GM18505 (cell line): ENCODE measurements at regions not wholly inside any gene's neighbourhood (a gene's known extent, or its start where the extent isn't known, plus 50 kb on each side); places are given as distances from the start of the nearest gene placed in this dataset.

ENCODE experiments used
- ATAC-seq: cut with Tn5 transposase; IDR thresholded peaks from one replicate; pipeline ENCODE4 v1.9.1; 2021; ENCODE audit not compliant: unreplicated experiment
- POLR2A ChIP-seq: IDR thresholded peaks from 4 replicates; pipeline ENCODE4 v1.6.1; 2011; ENCODE audit warnings: borderline replicate concordance; ENCODE audit not compliant: insufficient read depth, insufficient read length; ENCODE audit errors: extremely low read depth

DNA sequence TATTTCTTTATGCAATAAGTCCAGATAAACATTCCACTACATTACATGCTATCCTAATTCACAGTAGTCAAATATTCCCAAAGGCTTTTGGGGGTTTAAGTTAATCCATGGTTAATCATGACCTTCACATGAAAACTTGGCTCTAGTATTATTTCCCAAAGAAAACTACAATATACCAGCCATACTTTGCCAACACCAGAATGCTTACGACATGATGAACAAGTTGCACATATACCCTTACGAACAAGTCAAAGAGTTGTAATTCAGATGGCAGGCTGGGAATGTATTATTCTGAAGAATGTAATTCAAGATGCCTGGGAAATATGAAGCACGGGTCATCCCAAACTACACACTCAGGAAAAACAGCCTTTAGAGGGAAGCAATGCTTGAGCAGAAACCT lies 499.6 kb downstream of the PPARGC1A start:
- ATAC-seq = no peak
- no peak for TF ChIP-seq POLR2A

DNA sequence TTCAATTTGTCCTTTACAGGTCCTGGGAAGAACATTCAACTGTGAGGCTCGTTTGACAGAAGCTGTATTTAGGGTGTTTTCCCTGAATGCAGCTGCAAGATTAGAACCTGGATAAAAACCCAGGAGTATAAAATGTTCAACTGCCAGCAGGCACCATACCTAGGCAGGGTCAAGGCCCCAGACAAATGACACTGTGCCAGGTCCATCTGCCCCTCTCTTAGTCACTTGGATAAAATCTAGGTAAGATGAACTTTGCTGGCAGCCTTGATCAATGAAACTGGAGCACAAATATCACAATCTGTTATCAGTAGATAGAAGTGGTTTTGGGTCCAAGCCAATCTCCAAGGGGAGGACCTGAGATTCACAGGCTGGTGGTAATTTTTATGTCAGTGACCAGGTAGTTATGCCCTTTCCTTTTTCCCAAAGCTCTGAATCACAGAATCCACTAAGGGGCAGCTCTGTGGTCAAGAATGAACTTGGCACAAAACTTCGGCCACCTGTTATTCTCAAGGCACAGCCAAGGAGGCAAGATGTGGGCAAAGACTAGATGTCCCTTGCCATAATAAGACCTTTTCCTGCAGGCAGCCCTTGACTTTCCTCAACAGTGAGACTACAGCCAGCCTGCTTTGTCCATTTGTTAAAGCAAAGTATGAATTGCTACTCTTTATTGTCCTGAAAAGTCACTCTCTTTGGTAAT lies 501.0 kb downstream of the PPARGC1A start:
- no peak for ATAC-seq
- TF ChIP-seq POLR2A = no peak

DNA sequence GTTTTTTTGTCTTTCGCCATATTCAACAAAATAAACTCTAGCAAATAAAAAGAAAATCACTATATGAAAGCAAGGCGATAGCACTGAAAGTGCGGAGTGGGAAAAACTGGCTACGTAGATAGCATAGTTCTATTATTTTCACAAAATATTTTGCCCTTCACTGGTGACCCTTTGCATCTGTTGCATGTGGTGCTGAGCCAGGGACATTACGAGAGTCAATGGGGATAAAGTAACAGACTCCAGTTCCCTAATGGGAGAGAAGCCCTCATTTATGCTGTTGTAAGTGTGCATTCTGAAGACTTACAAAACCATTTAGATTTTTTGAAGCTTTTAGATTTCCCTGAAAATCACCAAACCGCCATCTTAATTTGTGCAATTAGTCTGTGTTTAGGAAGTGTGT lies 501.6 kb downstream of the PPARGC1A start:
- TF ChIP-seq POLR2A = no peak
- no peak for ATAC-seq

DNA sequence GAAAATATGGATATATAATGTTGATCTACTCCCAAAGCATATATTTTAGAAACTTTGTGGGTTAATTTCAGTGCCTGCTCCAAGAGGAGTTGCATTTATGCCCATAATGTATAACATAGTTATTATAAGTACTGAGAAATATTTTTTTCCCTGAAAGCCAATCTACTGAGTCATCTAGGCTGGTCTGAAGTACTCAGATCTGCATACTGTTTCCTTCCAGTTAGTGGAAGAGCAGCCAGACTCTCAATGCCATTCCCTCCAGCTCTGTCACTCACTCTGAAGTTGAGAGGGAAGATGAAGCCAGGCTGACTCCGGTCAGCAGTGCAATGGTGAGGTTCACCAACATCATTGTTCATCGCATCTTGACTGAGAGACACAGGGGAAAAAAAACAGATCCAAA lies 505.1 kb downstream of the PPARGC1A start:
- TF ChIP-seq POLR2A = no peak
- ATAC-seq = no peak

DNA sequence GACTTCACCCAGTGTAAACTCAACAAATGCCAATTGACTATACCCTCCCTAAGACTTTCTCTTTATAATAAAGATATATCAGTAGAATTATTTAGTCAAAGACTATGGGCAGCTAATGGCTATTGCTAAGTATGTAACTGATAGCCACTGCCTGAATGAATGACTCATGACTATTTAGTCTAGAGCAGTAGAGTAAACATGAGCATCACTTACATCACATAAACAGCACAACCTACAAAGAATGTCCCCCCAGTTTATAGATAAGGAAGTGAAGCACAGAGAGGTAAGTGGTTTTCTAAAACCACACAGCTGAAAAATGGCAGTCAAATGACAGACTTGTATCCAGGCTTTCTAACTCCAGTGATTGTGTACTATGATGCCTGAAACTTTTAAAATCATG lies 507.0 kb downstream of the PPARGC1A start:
- ATAC-seq = no peak
- TF ChIP-seq POLR2A = no peak

DNA sequence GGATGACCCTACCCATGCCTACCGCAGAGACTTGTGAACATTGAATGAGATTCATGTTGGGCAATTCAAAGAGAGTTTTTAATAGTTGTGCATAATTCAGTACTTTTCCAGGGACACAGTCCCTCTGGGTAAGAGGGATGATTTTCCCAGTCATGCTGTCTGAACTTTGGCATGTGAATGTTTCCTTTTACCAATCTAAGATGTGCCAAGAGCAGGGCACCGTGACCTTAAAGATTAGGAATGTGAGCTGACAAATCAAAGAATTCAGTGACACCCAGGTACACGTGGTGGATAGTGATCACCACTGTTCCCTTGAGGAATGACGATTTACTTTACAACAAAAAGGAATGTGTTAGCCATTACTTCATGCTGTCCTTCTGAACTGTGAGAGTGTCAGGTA lies 515.6 kb downstream of the PPARGC1A start:
- no peak for ATAC-seq
- no peak for TF ChIP-seq POLR2A

DNA sequence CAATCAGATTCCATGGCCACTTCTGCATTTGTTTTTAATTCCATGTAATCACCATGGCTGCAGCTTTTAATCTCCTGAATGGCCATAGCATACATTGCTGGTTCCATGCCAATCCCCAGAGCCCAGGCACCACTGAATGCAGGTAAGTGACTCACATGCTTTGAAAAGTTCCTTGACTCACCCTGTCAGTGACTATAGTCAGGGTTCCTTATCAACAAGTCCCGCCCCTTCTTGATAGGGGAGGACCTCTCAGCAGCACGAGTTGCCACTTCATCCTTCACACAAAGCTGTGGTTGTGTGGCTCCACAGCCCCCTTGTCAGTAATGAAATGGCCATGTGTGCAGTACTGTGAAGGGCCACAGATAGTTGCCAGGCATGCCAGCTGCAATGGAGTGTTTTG lies 516.6 kb downstream of the PPARGC1A start:
- TF ChIP-seq POLR2A = no peak
- ATAC-seq = no peak

DNA sequence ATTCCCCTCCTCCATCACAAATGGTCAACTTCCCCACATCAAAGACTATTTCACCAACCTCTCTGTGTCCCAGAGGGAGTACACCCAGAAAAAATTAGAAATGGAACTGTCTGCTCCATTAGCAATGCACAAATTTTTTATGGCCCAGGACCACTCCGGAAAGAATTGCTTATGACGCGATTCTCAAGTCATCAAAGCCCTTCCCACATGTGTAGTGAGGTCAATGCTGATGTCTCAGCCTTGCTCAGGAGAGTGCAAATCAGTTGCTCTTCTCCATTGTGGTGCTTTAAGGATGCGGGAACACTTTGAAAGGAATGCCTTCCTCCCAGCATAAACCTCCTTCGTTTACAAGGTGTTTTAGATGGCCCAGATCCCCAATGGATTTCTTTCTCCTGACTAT lies 518.3 kb downstream of the PPARGC1A start:
- no peak for TF ChIP-seq POLR2A
- ATAC-seq = no peak

DNA sequence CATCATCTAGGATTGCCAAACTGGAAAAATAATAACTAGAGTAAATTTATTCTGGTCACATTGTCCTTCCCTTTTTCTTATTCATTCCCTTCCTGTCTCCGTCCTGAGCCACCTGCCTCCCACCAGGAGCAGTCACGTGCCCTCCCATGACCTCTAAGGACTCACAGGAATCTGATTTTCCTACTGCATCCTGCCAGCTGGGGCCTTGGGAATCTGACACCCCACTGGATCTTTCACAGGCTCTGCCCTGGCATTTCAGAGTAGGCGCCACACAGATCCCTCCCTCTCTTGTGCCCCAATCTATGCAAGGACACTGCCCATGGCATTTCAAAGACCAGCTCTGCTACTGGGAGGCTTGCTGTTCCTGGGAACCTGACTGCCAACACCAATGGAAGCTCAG lies 520.5 kb downstream of the PPARGC1A start:
- no peak for ATAC-seq
- no peak for TF ChIP-seq POLR2A

DNA sequence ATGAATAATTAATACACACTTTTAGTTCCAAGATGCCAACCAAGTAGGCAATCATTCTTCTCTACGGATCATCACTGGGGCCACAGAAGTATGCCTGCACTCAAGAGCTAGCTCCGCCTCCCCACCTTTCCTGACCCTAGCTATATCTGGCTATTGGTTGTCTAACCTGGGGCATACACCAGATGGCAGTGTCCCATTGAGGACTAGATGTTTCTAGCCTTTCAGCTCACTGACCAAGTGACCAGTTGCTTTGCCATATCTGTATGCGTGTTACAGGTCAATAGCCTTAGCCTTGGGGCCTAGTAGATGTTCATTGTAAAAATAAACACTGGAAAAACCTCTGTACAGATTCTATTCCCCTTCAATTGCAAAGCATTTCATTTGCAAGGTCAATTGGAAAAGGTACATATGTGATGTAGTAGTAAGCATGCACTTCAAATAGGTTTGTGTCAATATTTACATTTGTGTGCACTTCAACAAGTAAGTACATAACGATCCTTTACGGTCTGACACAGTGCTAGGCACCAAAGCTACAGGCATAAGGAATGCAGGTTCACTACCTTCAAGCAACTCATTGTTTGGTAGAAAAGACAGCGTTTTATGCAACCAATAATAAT lies 521.7 kb downstream of the PPARGC1A start:
- ATAC-seq = no peak
- TF ChIP-seq POLR2A = no peak

DNA sequence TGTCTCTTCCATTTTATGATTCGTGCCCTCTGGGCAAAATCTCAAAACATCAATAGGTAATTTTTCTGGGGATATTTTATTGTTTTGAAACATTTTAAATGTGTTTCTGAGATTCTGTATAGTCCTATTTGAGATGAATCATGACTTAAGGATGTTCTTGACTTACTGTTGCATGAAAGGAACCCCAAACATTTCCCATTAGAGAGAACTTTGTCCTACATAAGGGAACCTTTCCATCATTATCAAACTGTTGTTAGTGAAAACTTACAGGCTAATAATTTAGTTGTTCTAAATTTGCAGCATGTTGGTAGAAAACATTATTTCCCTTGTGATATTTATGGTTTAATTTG lies 523.3 kb downstream of the PPARGC1A start:
- no peak for ATAC-seq
- no peak for TF ChIP-seq POLR2A

DNA sequence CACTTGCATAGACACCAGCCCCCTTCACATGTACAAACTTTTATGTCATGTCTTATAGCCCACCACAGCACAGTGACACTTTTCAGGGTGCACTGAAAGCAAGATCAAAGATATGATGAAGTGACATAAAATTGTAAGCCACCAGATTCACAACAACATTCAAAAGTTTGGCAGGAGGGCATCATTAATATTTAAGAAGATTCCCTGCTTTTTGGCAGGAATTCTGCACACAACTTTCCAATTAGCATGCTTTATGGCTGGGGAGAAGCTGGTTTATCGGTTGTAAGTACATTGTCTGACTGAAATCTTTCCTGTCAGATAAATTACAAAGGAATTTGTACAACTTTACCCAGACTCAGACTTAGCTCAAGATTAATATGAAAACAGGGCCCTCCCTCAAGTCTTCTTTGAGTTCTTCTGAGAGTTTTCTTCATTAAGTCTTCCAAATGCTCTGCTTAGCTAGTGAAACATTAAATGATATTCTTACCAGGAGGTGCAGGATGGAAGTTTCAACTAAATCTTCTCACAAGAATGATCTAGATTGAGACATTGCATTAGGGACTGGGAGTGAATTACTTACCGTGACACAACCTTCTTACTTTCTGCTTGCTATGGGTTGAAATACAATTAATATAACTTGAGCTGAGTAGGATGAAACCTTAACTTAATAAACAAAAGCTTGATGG lies 523.8 kb downstream of the PPARGC1A start:
- no peak for ATAC-seq

DNA sequence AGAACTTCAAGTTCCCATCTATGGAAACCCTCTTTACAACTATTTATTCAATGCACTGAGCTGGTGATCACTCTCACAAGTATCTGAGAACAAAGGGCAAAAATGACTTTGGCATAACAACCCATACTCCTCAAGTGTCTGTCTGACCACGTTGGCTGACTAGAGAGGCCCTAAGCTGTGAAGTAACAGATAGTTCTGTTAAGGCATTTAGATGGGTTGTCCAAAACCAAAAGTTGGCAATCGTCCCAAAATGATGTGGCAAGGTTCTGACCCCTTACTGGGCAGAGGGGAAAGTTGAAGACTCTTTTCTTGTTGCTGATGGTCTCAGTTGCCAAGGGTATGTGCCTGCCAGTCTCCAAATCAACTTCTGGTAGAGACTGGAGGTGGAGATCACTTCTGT lies 524.8 kb downstream of the PPARGC1A start:
- ATAC-seq = no peak
- no peak for TF ChIP-seq POLR2A

More for the DNA sequence above, 523.8 kb downstream of the PPARGC1A start:
- no peak for TF ChIP-seq POLR2A

DNA sequence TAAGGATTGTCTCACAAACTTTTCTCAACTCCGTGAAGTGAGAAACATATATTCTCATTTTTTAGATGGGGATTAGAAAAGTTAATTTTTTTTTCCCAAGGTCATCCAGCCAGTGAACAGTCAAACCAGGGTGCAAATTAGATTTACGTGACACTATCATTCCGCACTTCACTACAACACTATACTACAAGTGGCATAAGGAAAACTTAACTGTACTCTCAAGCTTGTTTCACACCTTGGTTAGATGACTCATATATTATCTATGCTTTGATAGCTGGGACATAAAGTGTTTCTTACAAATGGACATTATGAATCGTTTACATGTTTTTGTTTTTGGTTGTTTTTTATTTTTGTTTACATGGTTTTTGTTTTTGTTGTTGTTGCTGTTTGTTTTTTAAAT lies 525.7 kb downstream of the PPARGC1A start:
- TF ChIP-seq POLR2A = no peak
- ATAC-seq = no peak

DNA sequence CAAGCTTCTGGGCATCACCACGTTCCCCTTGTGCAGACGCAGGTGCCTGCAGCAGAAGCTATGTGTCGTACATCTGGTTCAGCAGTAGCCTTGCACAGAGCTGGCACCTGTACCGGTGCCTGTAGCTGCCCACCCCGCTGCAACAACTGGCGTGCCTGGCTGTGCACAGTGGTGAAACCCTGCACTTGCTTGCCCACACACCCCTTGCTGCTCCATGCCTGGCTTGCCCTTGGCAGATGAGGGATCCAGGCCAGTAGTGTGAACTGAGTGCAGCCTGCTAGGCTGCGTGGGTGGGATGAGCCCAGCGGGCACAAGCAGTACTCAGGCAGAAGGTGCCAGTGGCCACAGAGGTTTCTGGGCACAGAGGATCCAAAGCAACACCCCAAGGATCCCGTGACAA lies 528.4 kb downstream of the PPARGC1A start:
- ATAC-seq = no peak
- TF ChIP-seq POLR2A = no peak

DNA sequence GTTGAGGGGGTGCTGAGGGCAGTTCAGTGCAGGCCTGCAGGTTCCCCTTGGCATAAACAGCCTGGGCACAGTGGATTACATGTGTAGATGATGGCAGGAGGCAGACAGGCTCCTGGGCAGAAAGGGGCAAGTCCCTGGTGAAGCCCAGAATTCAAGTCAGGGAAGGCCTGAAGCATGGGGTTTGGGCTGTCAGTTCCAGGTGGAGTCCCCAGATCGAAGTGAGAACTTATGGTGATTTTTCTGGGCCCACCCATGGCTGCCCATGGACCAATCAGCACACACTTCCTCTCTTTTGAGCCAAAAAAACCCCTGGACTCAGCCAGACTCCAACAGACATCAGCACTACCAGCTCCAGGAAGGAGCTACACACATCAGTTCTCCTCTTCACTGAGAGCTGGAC lies 529.1 kb downstream of the PPARGC1A start:
- ATAC-seq = no peak
- no peak for TF ChIP-seq POLR2A
